ENCODE measurements at regions not wholly inside any gene's neighbourhood (a gene's known extent, or its start where the extent isn't known, plus 50 kb on each side); places are given as distances from the start of the nearest gene placed in this dataset.

GRCh38 chr15:58334803-58335202 lies 97.0 kb upstream of the LIPC start:
- no peak for TF ChIP-seq CTCF (IDR thresholded peaks at IDR 0.05; ENCODE audit: low read depth, low read length, missing control alignments)
- no peak for DNase-seq (ENCODE audit: low read depth)
- in situ Hi-C loops (cut with HindIII; ENCODE audit: low sequenced_read_pairs), result loop anchor here (5.0 kb wide), 1 partner anchor 38 kb away; no protein-coding TSS in a partner anchor
- no peak overlapping the region for H3K4me3 ChIP-seq (ENCODE audit: low read depth, low read length)

- TF ChIP-seq CTCF (IDR thresholded peaks at IDR 0.05; ENCODE audit: low read depth, low read length, missing control alignments), result no peak
- H3K4me3 ChIP-seq (ENCODE audit: low read depth, low read length), result no peak overlapping the region
- no peak for DNase-seq (ENCODE audit: low read depth)
- in situ Hi-C loops (cut with HindIII; ENCODE audit: low sequenced_read_pairs), result no loop called here
These were observed 95.6 kb upstream of the LIPC start for GRCh38 chr15:58336161-58336560.

GRCh38 chr15:58340176-58340575 lies 91.6 kb upstream of the LIPC start:
- no peak for TF ChIP-seq CTCF (IDR thresholded peaks at IDR 0.05; ENCODE audit: low read depth, low read length, missing control alignments)
- DNase-seq (ENCODE audit: low read depth), result no peak
- no peak overlapping the region for H3K4me3 ChIP-seq (ENCODE audit: low read depth, low read length)
- in situ Hi-C loops (cut with HindIII; ENCODE audit: low sequenced_read_pairs), result no loop called here

GRCh38 chr15:58342508-58342907 lies 89.3 kb upstream of the LIPC start:
- H3K4me3 ChIP-seq (ENCODE audit: low read depth, low read length), result no peak overlapping the region
- no peak for DNase-seq (ENCODE audit: low read depth)
- no peak for TF ChIP-seq CTCF (IDR thresholded peaks at IDR 0.05; ENCODE audit: low read depth, low read length, missing control alignments)
- in situ Hi-C loops (cut with HindIII; ENCODE audit: low sequenced_read_pairs), result no loop called here

- no peak overlapping the region for H3K4me3 ChIP-seq (ENCODE audit: low read depth, low read length)
- no peak for TF ChIP-seq CTCF (IDR thresholded peaks at IDR 0.05; ENCODE audit: low read depth, low read length, missing control alignments)
- in situ Hi-C loops (cut with HindIII; ENCODE audit: low sequenced_read_pairs), result no loop called here
- DNase-seq (ENCODE audit: low read depth), result no peak
These were observed 87.3 kb upstream of the LIPC start for GRCh38 chr15:58344213-58345070.

- TF ChIP-seq CTCF (IDR thresholded peaks at IDR 0.05; ENCODE audit: low read depth, low read length, missing control alignments), result no peak
- in situ Hi-C loops (cut with HindIII; ENCODE audit: low sequenced_read_pairs), result no loop called here
These were observed 85.4 kb upstream of the LIPC start for GRCh38 chr15:58346361-58346760.

More at GRCh38 chr15:58346361-58346760, 85.4 kb upstream of the LIPC start:
- no peak overlapping the region for H3K4me3 ChIP-seq (ENCODE audit: low read depth, low read length)
- peak; percentile 55 for DNase-seq (ENCODE audit: low read depth)
